H1 (cell line): ENCODE measurements at regions not wholly inside any gene's neighbourhood (a gene's known extent, or its start where the extent isn't known, plus 50 kb on each side); places are given as distances from the start of the nearest gene placed in this dataset.
"Not testable (repeated sequence)": the region's sequence is repeated elsewhere in the genome, so short reads cannot be mapped to it uniquely, and the experiment has no call there.

Source experiments
- EP300 ChIP-seq, 2 experiments: IDR thresholded peaks; 1 replicate in 1 of 2; 2 replicates in 1 of 2; pipeline ENCODE4 v1.6.1; 2011 to 2012; ENCODE audit warnings: low read depth in 2 of 2, low read length in 2 of 2, mild to moderate bottlenecking in 2 of 2, borderline replicate concordance in 1 of 2, inconsistent platforms in 1 of 2, moderate library complexity in 1 of 2
- NANOG ChIP-seq: IDR thresholded peaks from 2 replicates; pipeline ENCODE4 v1.6.1; 2011; ENCODE audit warnings: low read length, low read depth, mild to moderate bottlenecking, inconsistent platforms; ENCODE audit not compliant: insufficient read depth, poor library complexity, severe bottlenecking
- POLR2A ChIP-seq, 2 experiments: IDR thresholded peaks; 1 replicate in 1 of 2; 2 replicates in 1 of 2; pipeline ENCODE4 v1.6.1; 2011; ENCODE audit warnings: low read depth in 2 of 2, low read length in 2 of 2, mild to moderate bottlenecking in 2 of 2; ENCODE audit errors: control extremely low read depth in 1 of 2
- RNF2 ChIP-seq: fragments of 200-900, 300-1000 bp; sonication (generic); IDR thresholded peaks from 2 replicates; pipeline ENCODE4 v1.7.1; 2016; ENCODE audit warnings: borderline replicate concordance, low read depth, mild to moderate bottlenecking, antibody characterized with exemption, low read length; ENCODE audit not compliant: poor library complexity, severe bottlenecking; ENCODE audit errors: missing control alignments
- YY1 ChIP-seq: IDR thresholded peaks from 2 replicates; pipeline ENCODE4 v1.6.1; 2011; ENCODE audit warnings: low read depth, mild to moderate bottlenecking, low read length
- TF ChIP-seq, protein P1 (sequence below), 3 experiments: IDR thresholded peaks; 1 replicate in 2 of 3; 2 replicates in 1 of 3; pipeline versions ENCODE4 v1.5.1 to v1.6.1; 2011; ENCODE audit warnings: low read length in 3 of 3, mild to moderate bottlenecking in 3 of 3, inconsistent platforms in 2 of 3, low read depth in 1 of 3, moderate library complexity in 1 of 3; ENCODE audit not compliant: insufficient read depth in 1 of 3; ENCODE audit errors: control extremely low read depth in 1 of 3

DNA sequence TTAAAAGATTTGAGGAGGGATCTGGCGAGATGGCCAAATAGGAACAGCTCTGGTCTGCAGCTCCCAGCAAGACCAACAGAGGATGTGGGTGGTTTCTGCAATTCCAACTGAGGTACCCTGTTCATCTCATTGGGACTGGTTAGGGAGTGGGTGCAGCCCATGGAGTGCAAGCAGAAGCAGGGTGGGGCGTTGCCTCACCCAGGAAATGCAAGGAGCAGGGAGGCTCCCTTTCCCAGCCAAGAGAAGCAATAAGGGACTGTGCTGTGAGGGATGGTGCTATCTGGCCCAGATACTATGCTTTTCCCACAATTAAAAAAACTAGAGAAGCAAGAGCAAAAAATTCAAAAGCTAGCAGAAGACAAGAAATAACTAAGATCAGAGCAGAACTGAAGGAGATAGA is 318.4 kb downstream of the PPP1R3A start:
- TF ChIP-seq, protein P1, sequence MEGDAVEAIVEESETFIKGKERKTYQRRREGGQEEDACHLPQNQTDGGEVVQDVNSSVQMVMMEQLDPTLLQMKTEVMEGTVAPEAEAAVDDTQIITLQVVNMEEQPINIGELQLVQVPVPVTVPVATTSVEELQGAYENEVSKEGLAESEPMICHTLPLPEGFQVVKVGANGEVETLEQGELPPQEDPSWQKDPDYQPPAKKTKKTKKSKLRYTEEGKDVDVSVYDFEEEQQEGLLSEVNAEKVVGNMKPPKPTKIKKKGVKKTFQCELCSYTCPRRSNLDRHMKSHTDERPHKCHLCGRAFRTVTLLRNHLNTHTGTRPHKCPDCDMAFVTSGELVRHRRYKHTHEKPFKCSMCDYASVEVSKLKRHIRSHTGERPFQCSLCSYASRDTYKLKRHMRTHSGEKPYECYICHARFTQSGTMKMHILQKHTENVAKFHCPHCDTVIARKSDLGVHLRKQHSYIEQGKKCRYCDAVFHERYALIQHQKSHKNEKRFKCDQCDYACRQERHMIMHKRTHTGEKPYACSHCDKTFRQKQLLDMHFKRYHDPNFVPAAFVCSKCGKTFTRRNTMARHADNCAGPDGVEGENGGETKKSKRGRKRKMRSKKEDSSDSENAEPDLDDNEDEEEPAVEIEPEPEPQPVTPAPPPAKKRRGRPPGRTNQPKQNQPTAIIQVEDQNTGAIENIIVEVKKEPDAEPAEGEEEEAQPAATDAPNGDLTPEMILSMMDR (IDR thresholded peaks at IDR 0.05; ENCODE audit: control extremely low read depth in 1 of 3, insufficient read depth in 1 of 3, low read depth in 1 of 3, low read length in 3 of 3): not testable (repeated sequence)
- not testable (repeated sequence) for TF ChIP-seq NANOG; YY1; POLR2A (IDR thresholded peaks at IDR 0.05; ENCODE audit: control extremely low read depth in 1 of 2, low read depth in 2 of 2, low read length in 2 of 2); RNF2; EP300 (IDR thresholded peaks at IDR 0.05; ENCODE audit: borderline replicate concordance in 1 of 2, low read depth in 2 of 2, low read length in 2 of 2)
